ENCODE measurements at regions not wholly inside any gene's neighbourhood (a gene's known extent, or its start where the extent isn't known, plus 50 kb on each side); places are given as distances from the start of the nearest gene placed in this dataset.
A peak's percentile ranks its signal among the peaks of the same experiment; 100 is the strongest.

DNA sequence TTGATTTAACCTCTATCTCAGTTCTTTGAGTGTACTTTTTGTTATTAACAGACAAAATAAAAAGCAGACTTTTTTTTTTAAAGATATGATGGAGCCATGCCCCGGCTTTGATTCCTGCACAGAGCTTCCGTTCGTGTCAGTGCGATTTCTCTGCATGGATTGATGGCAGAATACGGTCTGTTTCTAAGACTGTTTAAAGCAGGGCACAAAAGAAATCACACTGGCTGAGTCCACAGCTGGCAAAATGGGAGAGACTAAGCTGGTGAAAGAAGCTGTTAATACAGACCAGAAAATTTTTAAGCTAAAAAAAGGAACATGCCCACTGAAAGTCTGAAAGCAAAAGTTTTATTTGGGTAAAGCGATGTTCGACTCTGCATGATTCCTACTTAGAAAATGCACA, 501.4 kb upstream of the WWC1 start:
- DNase-seq (ENCODE audit: low spot score), result no peak

- DNase-seq (ENCODE audit: low spot score), result no peak
Observed at GRCh38 chr5:167790462-167791260, 500.8 kb upstream of the WWC1 start.

DNA sequence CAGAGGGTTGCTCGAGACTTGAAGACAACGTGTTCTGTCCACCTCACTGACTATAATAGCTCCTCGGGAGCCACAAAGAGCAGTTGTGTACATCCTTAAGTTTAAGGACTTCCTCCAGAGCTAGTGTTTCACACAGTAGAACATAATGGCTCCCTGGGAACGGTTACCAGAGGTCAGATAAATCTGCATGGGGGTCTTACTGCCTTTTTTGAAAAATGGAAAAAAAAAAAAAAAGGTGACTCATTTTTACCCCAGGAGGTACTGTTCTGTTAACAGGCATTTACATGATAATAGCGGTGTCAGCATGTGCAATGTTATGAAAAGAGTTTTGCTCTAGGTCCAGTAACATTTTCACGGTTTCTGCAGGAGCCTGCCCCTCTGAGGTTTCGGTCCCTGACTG, 498.9 kb upstream of the WWC1 start:
- DNase-seq (ENCODE audit: low spot score), result no peak

- no peak for DNase-seq (ENCODE audit: low spot score)
Observed at GRCh38 chr5:167793700-167794099, 497.7 kb upstream of the WWC1 start.

- no peak for DNase-seq (ENCODE audit: low spot score)
Observed at GRCh38 chr5:167794121-167794520, 497.3 kb upstream of the WWC1 start.

DNA sequence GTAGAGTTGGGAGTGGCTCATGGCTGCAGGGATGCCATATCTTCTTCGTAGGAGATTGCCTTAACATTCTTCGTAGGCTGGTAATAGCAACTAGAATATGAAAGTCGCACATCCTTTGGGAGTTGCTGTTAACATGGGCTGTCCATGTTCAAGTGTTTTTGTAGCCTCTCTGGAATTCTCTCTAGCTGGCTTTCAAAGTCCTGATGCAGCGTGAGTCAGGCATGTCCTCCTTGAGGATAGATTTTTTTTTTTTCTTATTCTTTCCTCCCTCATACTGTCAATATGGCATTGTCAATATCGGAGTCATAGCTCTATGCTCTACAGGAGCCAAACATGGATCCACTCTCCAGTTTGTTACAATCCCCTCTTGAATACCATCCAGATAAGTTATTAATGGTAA, 494.8 kb upstream of the WWC1 start:
- DNase-seq (ENCODE audit: low spot score), result no peak

DNA sequence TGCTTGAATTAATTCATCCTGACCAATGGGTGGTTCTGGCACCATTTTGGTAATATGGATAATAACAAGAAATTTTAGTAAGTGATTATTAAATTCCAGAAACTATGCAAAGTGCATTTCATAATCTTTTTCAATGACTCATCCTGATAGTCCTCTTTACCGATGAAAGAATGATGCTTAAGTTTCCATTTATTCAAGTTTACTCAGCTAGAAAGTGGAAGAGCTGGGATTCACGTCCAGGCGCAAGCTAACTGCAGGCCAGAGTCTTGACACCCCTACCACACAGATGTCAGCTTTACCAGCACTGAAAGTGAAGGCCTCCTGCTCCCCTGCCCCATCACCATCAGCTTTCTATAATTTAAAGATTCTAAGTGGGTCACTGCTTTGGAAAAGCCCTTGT, 493.5 kb upstream of the WWC1 start:
- no peak for DNase-seq (ENCODE audit: low spot score)

DNA sequence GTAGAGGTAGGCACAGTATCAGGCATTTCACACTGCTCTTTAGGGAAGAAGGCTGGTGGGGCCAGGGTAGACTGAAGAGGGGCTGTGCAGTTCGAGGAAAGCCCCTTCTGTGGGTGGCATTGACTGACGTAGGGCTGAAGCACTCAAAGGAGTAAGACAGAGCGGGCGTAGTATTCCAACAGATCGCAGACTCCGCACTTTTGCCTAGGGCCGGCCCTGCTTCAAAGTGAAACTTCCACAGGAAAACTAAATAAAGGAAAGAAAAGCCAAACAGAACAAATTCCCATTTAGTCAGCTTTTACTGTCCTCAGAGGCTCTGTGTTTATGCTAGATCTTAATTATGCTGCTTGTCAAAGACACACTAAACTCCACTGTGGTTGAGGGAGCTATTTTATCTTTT, 493.0 kb upstream of the WWC1 start:
- no peak for DNase-seq (ENCODE audit: low spot score)

DNA sequence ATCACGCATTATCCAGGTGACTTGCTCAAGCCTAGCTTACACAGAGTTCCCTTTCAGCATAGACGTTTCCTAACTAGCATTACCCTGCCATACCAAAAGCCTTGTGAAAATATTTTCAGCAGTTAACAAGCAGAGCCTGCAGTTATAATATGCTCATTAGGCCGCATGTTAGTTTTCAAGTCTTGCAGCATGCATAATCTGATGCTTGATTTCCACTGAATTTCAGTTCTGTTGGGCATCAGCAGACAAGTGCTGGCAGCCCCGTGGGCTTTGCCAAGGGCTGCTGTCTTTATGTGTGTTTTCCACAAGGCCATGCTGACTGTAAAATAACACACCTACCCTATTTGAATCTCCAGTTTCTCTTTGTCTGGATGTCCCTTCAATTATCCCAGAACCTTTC, 491.0 kb upstream of the WWC1 start:
- no peak for DNase-seq (ENCODE audit: low spot score)

DNA sequence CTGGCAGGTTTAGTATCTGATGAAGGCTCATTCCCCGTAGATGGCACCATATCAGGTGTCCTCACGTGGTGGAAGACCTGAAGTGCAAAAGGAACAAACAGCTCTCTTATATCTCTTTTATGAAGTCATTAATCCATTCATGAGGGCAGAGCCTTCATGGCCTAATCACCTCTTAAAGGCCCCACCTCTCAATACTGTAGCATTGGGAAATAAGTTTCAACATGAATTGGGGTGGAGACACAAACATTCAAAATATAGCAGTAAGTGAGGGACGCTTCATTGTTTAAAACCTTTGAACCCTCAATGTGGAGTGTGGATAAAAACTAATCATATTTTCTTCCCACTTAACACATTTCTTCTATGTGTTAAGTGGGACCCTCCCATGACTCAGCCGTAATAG, 489.4 kb upstream of the WWC1 start:
- DNase-seq (ENCODE audit: low spot score), result no peak

DNA sequence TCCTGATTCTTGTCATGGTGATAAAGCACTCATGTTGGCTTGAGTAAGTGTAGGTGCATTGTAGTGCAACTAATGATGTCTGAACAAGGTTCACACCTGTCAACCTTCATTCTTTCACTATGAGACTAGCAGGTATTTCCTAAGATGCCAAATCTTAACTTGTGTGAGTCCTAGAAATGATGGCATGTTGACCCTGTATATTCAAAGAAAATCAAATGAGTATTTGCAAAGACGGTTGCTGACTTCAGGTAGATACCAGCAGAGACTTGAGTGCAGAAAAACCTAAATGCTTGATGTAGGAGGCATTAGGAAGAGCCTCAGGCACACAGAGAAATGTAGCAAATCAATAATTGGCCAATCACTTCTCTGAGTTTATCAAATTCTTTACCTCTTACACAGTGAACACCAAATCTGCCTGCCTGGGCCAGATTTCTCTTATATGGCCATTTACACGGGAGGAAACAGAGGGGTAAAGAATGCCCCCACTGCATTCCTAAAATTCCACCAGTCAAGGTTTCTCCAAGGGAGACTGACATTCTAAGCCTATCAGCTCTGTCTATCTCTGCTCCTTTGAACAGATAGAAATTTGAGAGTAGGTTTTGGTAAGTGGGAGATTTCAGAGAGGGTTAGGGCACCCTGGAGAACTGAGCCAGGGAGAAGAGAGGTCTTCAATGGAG, 488.6 kb upstream of the WWC1 start:
- DNase-seq (ENCODE audit: low spot score), result no peak

GRCh38 chr5:167804512-167805220, 486.8 kb upstream of the WWC1 start:
- no peak for DNase-seq (ENCODE audit: low spot score)

GRCh38 chr5:167810573-167810972, 480.9 kb upstream of the WWC1 start:
- no peak for DNase-seq (ENCODE audit: low spot score)

DNA sequence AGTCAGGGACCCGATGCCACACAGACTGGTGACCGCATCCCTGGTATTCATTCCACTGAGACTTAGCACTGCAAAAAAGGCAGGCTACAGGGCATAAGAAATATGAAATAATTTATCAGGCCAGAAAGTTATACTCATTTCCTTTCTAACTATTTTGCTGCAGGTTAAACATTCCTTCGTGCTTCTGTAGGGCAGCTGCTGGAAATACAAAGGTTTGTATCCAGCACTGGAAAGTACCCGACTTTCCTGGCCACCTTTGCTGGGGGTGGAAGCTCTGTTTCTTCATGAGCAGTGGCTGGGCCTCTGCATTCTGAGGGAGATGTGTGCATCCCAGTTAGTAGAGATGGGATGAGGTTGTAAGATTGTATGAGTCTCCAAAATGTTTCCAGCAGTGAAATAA, 478.6 kb upstream of the WWC1 start:
- no peak for DNase-seq (ENCODE audit: low spot score)

DNA sequence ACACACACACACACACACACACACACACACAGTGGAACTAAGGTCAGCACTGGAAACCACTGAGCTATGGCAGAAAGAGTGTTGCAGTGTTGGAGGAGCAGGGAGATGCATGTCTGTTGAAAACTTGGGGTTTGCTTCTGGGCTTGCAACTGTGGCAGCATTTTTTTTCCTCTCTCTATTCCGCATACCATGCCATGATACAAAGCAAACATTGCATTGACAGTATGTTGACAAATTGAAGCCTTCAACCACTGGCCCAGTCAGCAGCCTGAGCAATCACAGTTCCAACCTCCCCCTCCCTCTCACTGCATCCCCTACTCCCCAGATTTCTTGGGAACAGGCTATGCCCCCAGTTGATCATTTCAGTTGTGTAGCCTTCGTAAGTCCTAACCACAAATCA, 478.1 kb upstream of the WWC1 start:
- no peak for DNase-seq (ENCODE audit: low spot score)

GRCh38 chr5:167814040-167814439, 477.4 kb upstream of the WWC1 start:
- DNase-seq (ENCODE audit: low spot score), result no peak

DNA sequence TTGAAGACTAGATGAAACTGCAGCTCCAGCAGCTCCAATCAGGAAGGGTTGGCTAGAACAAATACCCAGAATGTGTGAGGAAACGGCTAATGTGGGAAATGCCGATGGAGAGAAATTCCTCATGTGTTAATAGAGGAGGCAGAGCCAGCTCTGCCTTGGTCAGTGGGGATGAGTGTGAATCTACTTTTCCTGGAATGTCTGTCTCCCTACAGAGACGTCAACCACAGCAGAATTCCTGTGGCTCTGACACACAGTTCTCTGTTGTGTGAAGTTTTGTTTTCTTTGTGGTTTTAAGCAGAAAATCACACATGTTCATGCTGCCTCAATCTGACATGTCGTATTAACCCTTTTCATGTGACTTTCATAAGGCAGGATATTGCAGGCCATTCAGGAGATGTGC, 476.6 kb upstream of the WWC1 start:
- peak; percentile 93 for DNase-seq (ENCODE audit: low spot score)

- DNase-seq (ENCODE audit: low spot score), result no peak
Observed at GRCh38 chr5:167816354-167816753, 475.1 kb upstream of the WWC1 start.

GRCh38 chr5:167816864-167817263, 474.6 kb upstream of the WWC1 start:
- no peak for DNase-seq (ENCODE audit: low spot score)

DNA sequence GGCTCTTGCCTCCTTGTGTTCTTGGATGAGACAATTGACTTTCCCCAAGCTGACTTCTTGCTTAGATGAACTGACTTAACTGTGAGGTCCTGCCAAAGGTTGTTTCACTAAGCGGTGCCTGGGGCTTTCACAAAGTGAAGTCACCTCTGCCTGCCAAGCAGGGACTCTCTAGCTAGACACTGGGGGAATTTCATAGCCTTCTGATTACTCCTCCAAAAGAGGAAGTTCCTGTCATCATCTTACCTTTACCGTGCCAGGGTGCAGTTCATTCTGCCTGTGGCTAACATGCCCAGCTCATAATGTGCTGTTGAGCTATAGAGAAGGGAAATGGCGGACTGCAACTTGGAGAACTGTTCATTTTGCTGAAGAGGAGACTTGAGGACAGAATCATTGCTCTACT, 472.0 kb upstream of the WWC1 start:
- DNase-seq (ENCODE audit: low spot score), result no peak

- no peak for DNase-seq (ENCODE audit: low spot score)
Observed at GRCh38 chr5:167820101-167820990, 471.1 kb upstream of the WWC1 start.

DNA sequence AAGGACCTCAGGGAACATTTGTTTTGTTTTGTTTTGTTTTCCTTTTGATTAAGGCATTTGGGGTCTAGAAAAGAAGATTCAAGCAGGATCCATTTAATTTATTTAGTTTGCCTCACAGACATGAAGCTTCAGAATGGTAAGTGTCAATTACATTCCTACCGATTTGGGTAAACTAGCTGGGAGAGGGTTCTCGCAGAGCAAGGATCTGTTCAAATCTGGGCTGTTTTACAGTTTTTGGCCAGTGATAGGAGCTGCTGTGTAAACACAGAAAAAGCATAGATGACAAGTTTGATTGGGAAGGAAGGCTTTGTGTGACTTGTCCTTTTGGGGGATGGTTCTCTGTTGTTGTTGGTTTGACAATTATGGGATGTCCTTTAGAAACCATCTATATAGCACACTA, 470.3 kb upstream of the WWC1 start:
- DNase-seq (ENCODE audit: low spot score), result no peak

All from SW480 (cell line).